ENCODE measurements at regions not wholly inside any gene's neighbourhood (a gene's known extent, or its start where the extent isn't known, plus 50 kb on each side); places are given as distances from the start of the nearest gene placed in this dataset.

GRCh38 chr13:109361562-109362289 lies 424.7 kb downstream of the IRS2 start:
- H3K27ac ChIP-seq, result no peak overlapping the region
- no peak for TF ChIP-seq CTCF (conservative IDR thresholded peaks at IDR 0.05)

- H3K27ac ChIP-seq, result no peak overlapping the region
- TF ChIP-seq CTCF (conservative IDR thresholded peaks at IDR 0.05), result no peak
These were observed 428.5 kb downstream of the IRS2 start for GRCh38 chr13:109357751-109358471.

GRCh38 chr13:109355875-109356434 lies 430.4 kb downstream of the IRS2 start:
- no peak for TF ChIP-seq CTCF (conservative IDR thresholded peaks at IDR 0.05)
- H3K27ac ChIP-seq, result no peak overlapping the region

- H3K27ac ChIP-seq, result no peak overlapping the region
- TF ChIP-seq CTCF (conservative IDR thresholded peaks at IDR 0.05), result no peak
These were observed 431.2 kb downstream of the IRS2 start for GRCh38 chr13:109355166-109355565.

- no peak for TF ChIP-seq CTCF (conservative IDR thresholded peaks at IDR 0.05)
- H3K27ac ChIP-seq, result no peak overlapping the region
These were observed 435.1 kb downstream of the IRS2 start for GRCh38 chr13:109351236-109351635.

GRCh38 chr13:109348519-109349258 lies 437.7 kb downstream of the IRS2 start:
- no peak for TF ChIP-seq CTCF (conservative IDR thresholded peaks at IDR 0.05)
- no peak overlapping the region for H3K27ac ChIP-seq

- no peak for TF ChIP-seq CTCF (conservative IDR thresholded peaks at IDR 0.05)
- H3K27ac ChIP-seq, result no peak overlapping the region
These were observed 440.3 kb downstream of the IRS2 start for GRCh38 chr13:109346060-109346459.
